SK-N-SH treated with all-trans-retinoic acid at 6 μM for 48 hours (cell line): ENCODE measurements at regions not wholly inside any gene's neighbourhood (a gene's known extent, or its start where the extent isn't known, plus 50 kb on each side); places are given as distances from the start of the nearest gene placed in this dataset.

Source experiments
- CREB5 ChIP-seq: fragments of 250-450 bp; sonication (Bioruptor Pico); IDR thresholded peaks from 2 replicates; pipeline ENCODE4 v1.5.1; 2020; ENCODE audit warnings: low read depth, mild to moderate bottlenecking, moderate library complexity
- CSDC2 ChIP-seq: fragments of 250-450 bp; sonication (Bioruptor Pico); IDR thresholded peaks from 2 replicates; pipeline ENCODE4 v1.5.0; 2020; ENCODE audit warnings: mild to moderate bottlenecking, moderate library complexity
- CSRNP3 ChIP-seq: fragments of 250-450 bp; sonication (Bioruptor Pico); IDR thresholded peaks from 2 replicates; pipeline ENCODE4 v1.5.1; 2021; ENCODE audit warnings: mild to moderate bottlenecking, moderate library complexity
- ISL1 ChIP-seq: fragments of 250-450 bp; sonication (Bioruptor Pico); IDR thresholded peaks from 2 replicates; pipeline ENCODE4 v2.1.2; 2022; ENCODE audit warnings: mild to moderate bottlenecking, moderate library complexity
- POU6F1 ChIP-seq: fragments of 250-450 bp; sonication (Bioruptor Pico); IDR thresholded peaks from 2 replicates; pipeline ENCODE4 v1.8.0; 2021; ENCODE audit warnings: low read depth, mild to moderate bottlenecking, moderate library complexity, borderline replicate concordance
- PPARA ChIP-seq: fragments of 250-450 bp; sonication (Bioruptor Pico); IDR thresholded peaks from 2 replicates; pipeline ENCODE4 v1.5.0; 2020; ENCODE audit warnings: mild to moderate bottlenecking, borderline replicate concordance
- RARB ChIP-seq: fragments of 250-450 bp; sonication (Bioruptor Pico); IDR thresholded peaks from 2 replicates; pipeline ENCODE4 v1.8.0; 2021; ENCODE audit warnings: mild to moderate bottlenecking, moderate library complexity
- SNAI2 ChIP-seq: fragments of 250-450 bp; sonication (Bioruptor Pico); IDR thresholded peaks from 2 replicates; pipeline ENCODE4 v1.5.0; 2020; ENCODE audit warnings: mild to moderate bottlenecking, moderate library complexity
- ZFP30 ChIP-seq: fragments of 450-650 bp; formaldehyde crosslinking; IDR thresholded peaks from 2 replicates; pipeline ENCODE4 v1.5.0; 2022; ENCODE audit warnings: mild to moderate bottlenecking, moderate library complexity
- ZNF8 ChIP-seq: fragments of 450-650 bp; formaldehyde crosslinking; IDR thresholded peaks from 2 replicates; pipeline ENCODE4 v1.5.0; 2020; ENCODE audit warnings: mild to moderate bottlenecking, moderate library complexity
- TF ChIP-seq, protein P1 (sequence below): fragments of 250-450 bp; sonication (Bioruptor Pico); IDR thresholded peaks from 2 replicates; pipeline ENCODE4 v1.8.0; 2020; ENCODE audit warnings: mild to moderate bottlenecking, moderate library complexity, borderline replicate concordance

DNA sequence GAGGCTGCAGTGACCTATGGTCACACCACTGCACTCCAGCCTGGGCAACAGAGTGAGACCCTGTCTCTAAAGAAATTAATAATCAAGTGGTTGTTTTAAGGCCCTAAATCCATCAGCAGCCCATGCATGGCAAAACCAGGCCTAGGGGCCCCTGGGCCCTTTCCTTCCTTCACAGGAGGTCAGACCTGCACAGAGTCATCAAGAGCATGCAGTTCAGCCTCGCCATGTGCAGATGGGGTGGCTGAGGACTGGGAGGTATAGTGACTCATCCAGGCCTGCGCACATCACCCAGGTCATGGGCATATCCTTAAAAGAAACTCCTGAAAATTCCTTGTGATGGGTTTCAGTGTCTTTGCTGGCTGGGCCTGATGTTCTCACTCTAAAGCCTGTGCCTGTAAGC lies 72.4 kb upstream of the AMZ2 start:
- TF ChIP-seq PPARA (CRISPR knock-in tag) (no peak), CSDC2 (CRISPR knock-in tag) (no peak), CREB5 (CRISPR knock-in tag) (no peak), POU6F1 (CRISPR knock-in tag) (no peak), ZNF8 (CRISPR knock-in tag) (no peak), CSRNP3 (CRISPR knock-in tag) (no peak), RARB (CRISPR knock-in tag) (no peak), ISL1 (CRISPR knock-in tag) (no peak), ZFP30 (no peak), SNAI2 (no peak)
- TF ChIP-seq, protein P1, sequence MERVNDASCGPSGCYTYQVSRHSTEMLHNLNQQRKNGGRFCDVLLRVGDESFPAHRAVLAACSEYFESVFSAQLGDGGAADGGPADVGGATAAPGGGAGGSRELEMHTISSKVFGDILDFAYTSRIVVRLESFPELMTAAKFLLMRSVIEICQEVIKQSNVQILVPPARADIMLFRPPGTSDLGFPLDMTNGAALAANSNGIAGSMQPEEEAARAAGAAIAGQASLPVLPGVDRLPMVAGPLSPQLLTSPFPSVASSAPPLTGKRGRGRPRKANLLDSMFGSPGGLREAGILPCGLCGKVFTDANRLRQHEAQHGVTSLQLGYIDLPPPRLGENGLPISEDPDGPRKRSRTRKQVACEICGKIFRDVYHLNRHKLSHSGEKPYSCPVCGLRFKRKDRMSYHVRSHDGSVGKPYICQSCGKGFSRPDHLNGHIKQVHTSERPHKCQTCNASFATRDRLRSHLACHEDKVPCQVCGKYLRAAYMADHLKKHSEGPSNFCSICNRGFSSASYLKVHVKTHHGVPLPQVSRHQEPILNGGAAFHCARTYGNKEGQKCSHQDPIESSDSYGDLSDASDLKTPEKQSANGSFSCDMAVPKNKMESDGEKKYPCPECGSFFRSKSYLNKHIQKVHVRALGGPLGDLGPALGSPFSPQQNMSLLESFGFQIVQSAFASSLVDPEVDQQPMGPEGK (CRISPR knock-in tag) = no peak
